Thymus (tissue), 11 donors: ENCODE measurements at regions not wholly inside any gene's neighbourhood (a gene's known extent, or its start where the extent isn't known, plus 50 kb on each side); places are given as distances from the start of the nearest gene placed in this dataset.

Source experiments
- DNase-seq, 9 donors: peaks; one replicate each; pipeline ENCODE4 v3.0.0-alpha.2; 2013; ENCODE audit warnings: low spot score in 9 of 9, low read depth in 6 of 9, missing footprints in 1 of 9
- H3K27ac ChIP-seq, 2 donors: one replicate each; pipeline ENCODE4 v1.5.1; 2013; ENCODE audit warnings: control low read depth in 1 of 2, low read depth in 1 of 2, low read length in 1 of 2, mild to moderate bottlenecking in 1 of 2, moderate library complexity in 1 of 2
- H3K27me3 ChIP-seq, 2 donors: one replicate each; pipeline ENCODE4 v1.5.1; 2013; ENCODE audit warnings: low read length in 1 of 2; ENCODE audit not compliant: control insufficient read depth in 2 of 2, insufficient read depth in 1 of 2
- H3K36me3 ChIP-seq, 2 donors: one replicate each; pipeline ENCODE4 v1.5.1; 2013; ENCODE audit warnings: low read length in 1 of 2, mild to moderate bottlenecking in 1 of 2, moderate library complexity in 1 of 2; ENCODE audit not compliant: control insufficient read depth in 2 of 2, insufficient read depth in 2 of 2
- H3K4me1 ChIP-seq, 2 donors: one replicate each; pipeline ENCODE4 v1.5.1; 2013; ENCODE audit warnings: low read length in 2 of 2; ENCODE audit not compliant: control insufficient read depth in 2 of 2, insufficient read depth in 2 of 2
- H3K4me3 ChIP-seq, 2 donors: one replicate each; pipeline ENCODE4 v1.5.1; 2013; ENCODE audit warnings: low read length in 2 of 2, control low read depth in 1 of 2, mild to moderate bottlenecking in 1 of 2
- H3K9me3 ChIP-seq, 2 donors: one replicate each; pipeline ENCODE4 v1.5.1; 2013; ENCODE audit warnings: low read length in 1 of 2, mild to moderate bottlenecking in 1 of 2; ENCODE audit not compliant: control insufficient read depth in 2 of 2, insufficient read depth in 1 of 2
- WGBS: extraction: QIAGEN DNeasy Blood & Tissue Kit; methylation state at CpG from one replicate; pipeline ENCODE4 v1.1.7; 2013; 5-methylcytosine and 5-hydroxymethylcytosine counted together
- donor health status: healthy.

DNA sequence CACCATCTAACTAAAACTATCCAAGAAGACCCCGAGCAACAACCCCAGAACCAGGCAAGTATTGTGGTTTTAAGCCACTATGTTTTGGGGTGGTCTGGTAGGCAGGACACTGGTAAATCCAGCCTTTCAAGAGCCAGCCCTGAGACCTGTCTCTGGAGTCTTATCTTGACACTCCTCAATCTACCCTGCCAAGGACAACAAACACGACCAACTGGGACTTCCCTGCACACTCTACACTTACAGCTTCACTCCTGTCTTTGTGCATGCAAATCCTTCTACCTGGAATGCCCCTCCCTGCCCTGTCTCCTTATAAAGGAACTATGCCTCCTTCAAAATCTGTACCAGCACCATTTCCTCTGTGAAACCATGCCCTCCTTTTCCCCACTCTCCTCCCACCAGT is 107.3 kb downstream of the RPL27A start:
- Histone ChIP-seq H3K4me3 (no peak overlapping the region), H3K9me3 (no peaks in the 10 kb centered on the region), H3K36me3 (no peaks in the 10 kb centered on the region), H3K27me3 (no peaks in the 10 kb centered on the region), H3K27ac (no peak overlapping the region), H3K4me1 (peaks cover 0 to 4% of the 10 kb centered on the region in 2 donors)
- WGBS, result 80% methylated on average over 2 of the region's 2 CpGs
- no peak for DNase-seq

DNA sequence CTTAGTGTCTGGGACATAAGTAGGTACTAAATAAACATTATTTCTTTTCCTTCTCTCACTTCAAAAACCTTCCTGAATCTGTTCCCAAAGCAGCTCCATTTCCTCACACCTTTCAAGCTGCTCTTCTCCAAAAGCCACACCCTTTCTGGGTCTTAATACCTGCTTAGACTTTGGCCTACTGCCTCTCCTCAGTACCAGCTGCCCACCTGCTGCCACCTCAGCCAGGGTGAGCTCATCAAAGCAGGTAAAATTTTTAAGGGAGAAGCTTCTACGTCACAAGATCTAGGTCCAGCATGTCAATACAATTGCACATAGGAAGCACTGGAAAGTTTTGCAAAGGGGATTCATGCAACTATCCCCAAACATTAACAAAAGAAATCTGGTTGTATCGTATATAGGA is 108.4 kb downstream of the RPL27A start:
- no peaks in the 10 kb centered on the region for H3K36me3 ChIP-seq
- H3K4me1 ChIP-seq, result peaks cover 0 to 4% of the 10 kb centered on the region in 2 donors
- no peak overlapping the region for H3K27ac ChIP-seq
- DNase-seq, result no peak
- no peaks in the 10 kb centered on the region for H3K9me3 ChIP-seq
- no peak overlapping the region for H3K4me3 ChIP-seq
- WGBS, result 96% methylated on average over 2 of the region's 2 CpGs
- no peaks in the 10 kb centered on the region for H3K27me3 ChIP-seq

DNA sequence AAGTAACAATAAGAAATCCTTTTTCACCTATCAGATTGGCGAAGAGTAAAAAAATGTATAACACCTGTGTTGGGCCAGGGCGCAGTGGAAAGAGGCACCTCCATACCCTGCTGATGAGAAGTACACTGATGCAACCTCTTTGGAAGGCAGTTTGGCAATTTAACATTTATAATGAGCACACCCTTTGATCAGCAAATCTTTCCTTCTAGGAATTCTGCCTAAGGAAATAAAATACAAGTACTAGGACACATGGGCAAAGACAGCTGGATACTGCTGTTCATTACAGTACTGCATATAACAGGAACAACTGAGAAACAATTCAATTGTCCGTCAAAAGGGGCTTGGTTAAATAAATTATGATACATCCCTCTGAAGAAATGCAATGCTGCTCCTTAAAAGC is 110.1 kb downstream of the RPL27A start:
- Histone ChIP-seq H3K9me3 (no peaks in the 10 kb centered on the region), H3K27ac (no peak overlapping the region), H3K36me3 (no peaks in the 10 kb centered on the region), H3K4me3 (no peak overlapping the region), H3K4me1 (peaks cover 0 to 4% of the 10 kb centered on the region in 2 donors), H3K27me3 (no peaks in the 10 kb centered on the region)
- no peak for DNase-seq
- 97% methylated on average over 3 of the region's 3 CpGs for WGBS

DNA sequence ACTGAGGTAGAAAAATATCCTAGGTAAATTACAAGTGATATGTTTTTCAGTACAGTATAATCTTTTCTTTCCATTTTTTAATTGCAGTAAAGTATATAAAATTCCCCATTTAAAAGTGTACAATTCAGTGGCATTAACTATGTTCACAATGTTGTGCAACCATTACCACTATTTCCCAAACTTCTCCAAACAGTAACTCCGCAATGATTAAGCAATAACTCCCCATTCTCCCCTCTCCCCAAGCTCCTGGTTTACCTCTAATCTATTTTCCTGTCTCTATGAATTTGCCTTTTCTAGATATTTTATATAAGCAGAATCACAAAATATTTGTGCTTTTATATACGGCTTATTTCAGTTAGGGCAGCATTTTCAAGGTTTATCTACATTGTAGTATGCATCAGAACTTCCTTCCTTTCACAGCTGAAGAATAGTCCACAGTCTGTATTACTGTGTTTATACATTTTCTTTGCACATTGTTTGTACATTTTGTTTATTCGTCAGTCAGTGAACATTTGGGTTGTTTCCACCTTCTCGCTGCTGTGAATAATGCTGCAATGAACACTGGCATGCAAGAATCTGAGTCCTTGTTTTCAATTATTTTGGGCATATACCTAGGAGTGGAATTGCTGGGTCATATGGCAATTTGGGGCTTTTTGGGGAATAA is 110.7 kb downstream of the RPL27A start:
- Histone ChIP-seq H3K4me3 (no peak overlapping the region), H3K27me3 (no peaks in the 10 kb centered on the region), H3K27ac (no peak overlapping the region), H3K36me3 (no peaks in the 10 kb centered on the region), H3K4me1 (peaks cover 0 to 4% of the 10 kb centered on the region in 2 donors), H3K9me3 (no peaks in the 10 kb centered on the region)
- WGBS, result 80% methylated on average over 4 of the region's 4 CpGs
- DNase-seq, result no peak

DNA sequence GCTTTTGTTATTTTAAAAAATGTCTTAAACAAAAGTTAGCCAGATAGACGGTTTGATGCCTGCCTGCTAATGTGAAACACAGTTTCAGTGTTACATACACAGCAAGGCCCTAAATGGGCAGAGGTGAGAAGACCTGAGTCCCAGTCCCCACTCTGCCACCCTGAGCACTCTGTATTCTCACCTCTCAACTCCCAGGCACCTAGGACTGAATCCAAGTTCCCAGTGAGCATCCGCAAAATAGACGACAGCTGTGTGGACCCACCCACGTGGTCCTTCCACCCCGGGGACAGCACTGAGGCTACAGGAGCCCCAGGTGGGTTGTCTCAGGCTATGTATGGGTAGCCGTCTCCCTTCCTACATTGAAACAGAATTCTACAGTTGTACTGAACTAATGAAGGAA is 111.5 kb downstream of the RPL27A start:
- 94% methylated on average over 6 of the region's 6 CpGs for WGBS
- DNase-seq, result no peak
- Histone ChIP-seq H3K27me3 (no peaks in the 10 kb centered on the region), H3K9me3 (no peaks in the 10 kb centered on the region), H3K27ac (peak overlapping the region in 1 of 2 donors; percentile 15), H3K4me3 (no peak overlapping the region), H3K4me1 (peaks cover 0 to 4% of the 10 kb centered on the region in 2 donors), H3K36me3 (no peaks in the 10 kb centered on the region)

DNA sequence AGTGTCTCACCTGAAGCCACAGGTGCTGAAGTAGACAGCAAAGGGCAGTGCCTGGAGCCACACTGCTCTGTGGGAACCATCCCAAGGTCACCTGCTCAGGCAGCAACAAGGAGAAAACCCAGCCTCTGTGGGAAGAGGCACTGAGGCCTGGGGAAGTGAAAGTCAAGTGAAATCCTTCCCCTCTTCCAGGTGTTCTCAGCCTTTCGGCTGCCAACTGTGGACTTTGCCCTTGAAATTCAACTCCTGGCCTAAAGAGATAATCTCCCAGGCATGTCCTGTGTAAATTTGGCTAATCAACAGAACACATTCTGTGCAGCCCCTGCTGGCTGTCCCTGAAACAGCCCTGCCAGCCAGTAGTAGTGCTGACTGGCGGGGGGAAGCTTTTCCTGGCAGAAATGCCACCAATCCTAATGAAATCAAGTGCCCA is 112.1 kb downstream of the RPL27A start:
- Histone ChIP-seq H3K27me3 (no peaks in the 10 kb centered on the region), H3K27ac (no peak overlapping the region), H3K4me1 (peaks cover 0 to 4% of the 10 kb centered on the region in 2 donors), H3K36me3 (no peaks in the 10 kb centered on the region), H3K9me3 (no peaks in the 10 kb centered on the region), H3K4me3 (no peak overlapping the region)
- no peak for DNase-seq
- 94% methylated on average over 2 of the region's 2 CpGs for WGBS

DNA sequence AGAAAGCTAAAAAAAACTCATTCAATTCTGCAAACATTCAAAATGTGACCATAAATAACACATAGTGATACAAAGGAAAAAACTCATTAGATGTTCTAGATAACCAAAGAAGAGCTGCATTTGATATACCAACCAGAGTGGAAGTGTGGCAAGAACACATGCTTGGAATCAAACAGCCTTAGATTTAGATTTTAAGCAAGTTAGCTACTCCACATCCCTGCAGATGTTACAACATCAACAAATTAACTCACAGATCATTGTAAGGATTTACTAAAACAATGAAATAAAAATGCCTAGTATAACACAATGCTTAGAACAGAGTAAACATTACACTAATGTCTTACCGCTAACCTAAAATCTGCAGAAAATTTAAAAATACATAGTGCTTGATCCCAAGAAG is 114.0 kb upstream of the AKIP1 start:
- DNase-seq, result no peak
- H3K36me3 ChIP-seq, result no peaks in the 10 kb centered on the region
- H3K4me3 ChIP-seq, result no peak overlapping the region
- H3K4me1 ChIP-seq, result no peaks in the 10 kb centered on the region
- H3K27me3 ChIP-seq, result no peaks in the 10 kb centered on the region
- no peak overlapping the region for H3K27ac ChIP-seq
- 44% methylated on average over 1 of the region's 1 CpG for WGBS
- H3K9me3 ChIP-seq, result no peaks in the 10 kb centered on the region

DNA sequence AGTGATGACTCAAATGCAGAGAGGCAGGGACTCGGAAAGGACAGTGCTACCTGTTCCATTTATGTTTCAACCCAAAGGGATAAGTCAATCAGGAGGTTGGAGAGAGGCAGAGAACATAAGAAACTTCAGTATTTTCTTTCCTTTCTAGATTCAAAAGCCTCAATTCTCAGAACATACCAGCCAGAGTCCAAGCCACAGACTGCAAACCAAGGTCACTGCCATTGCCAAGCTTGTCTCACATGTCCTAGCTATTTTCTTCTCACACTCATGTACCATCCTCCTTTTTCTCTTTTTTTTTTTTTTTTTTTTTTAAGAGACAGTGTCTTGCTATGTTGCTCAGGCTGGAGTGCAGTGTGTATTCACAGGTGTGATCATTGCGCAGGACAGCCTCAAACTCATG is 111.7 kb upstream of the AKIP1 start:
- H3K4me3 ChIP-seq, result no peak overlapping the region
- no peak for DNase-seq
- no peak overlapping the region for H3K27ac ChIP-seq
- 96% methylated on average over 2 of the region's 2 CpGs for WGBS
- H3K4me1 ChIP-seq, result no peaks in the 10 kb centered on the region
- H3K27me3 ChIP-seq, result no peaks in the 10 kb centered on the region
- H3K9me3 ChIP-seq, result no peaks in the 10 kb centered on the region
- no peaks in the 10 kb centered on the region for H3K36me3 ChIP-seq

DNA sequence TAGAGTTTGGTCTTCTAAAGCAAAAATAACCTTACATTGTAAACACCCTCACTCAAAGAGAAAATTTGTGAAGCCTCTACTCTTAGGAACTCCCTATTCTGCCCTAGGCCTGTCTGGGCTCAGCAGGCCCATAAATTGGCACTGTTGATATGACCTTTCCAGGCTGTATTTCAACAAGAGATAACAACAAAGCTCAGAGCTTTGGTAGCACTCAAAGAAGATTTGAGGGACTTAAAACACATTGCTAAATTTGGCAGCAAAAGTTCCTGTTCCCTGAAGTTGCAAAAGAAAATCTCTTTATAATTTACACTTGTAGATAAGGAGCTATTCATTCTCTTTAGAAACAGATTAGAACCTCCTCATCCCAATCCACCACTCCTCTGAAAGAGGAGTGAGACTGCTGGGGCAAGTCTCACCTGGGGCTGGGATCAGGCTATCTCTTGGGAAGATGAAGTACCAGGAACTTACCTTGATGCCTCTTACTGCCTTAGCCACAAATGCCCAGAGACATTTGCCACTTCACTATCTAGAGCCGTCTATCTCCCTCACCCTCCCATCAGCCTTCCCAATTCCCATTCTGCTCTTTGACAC is 110.4 kb upstream of the AKIP1 start:
- no peaks in the 10 kb centered on the region for H3K9me3 ChIP-seq
- DNase-seq, result no peak
- no peak overlapping the region for H3K27ac ChIP-seq
- H3K4me3 ChIP-seq, result no peak overlapping the region
- H3K4me1 ChIP-seq, result no peaks in the 10 kb centered on the region
- H3K36me3 ChIP-seq, result no peaks in the 10 kb centered on the region
- 45% methylated on average over 1 of the region's 1 CpG for WGBS
- H3K27me3 ChIP-seq, result no peaks in the 10 kb centered on the region
